Neural cell (in vitro differentiated cells): ENCODE measurements at regions not wholly inside any gene's neighbourhood (a gene's known extent, or its start where the extent isn't known, plus 50 kb on each side); places are given as distances from the start of the nearest gene placed in this dataset.

Experiments
- H2AFZ ChIP-seq: fragments of 200-600, 300-800 bp; sonication (generic), shearing (Covaris generic); 2 replicates; pipeline ENCODE4 v1.6.0; 2014; ENCODE audit warnings: low read depth, mild to moderate bottlenecking, antibody characterized with exemption, low read length, moderate library complexity
- H3F3A ChIP-seq: fragments of 200-600 bp; shearing (Covaris generic); 2 replicates; pipeline ENCODE4 v1.6.1; 2016; ENCODE audit warnings: mild to moderate bottlenecking, moderate library complexity, mixed read lengths, antibody characterized with exemption, low read length; ENCODE audit not compliant: insufficient read depth, poor library complexity, severe bottlenecking
- H3K27ac ChIP-seq: fragments of 200-600, 300-800 bp; sonication (generic), shearing (Covaris generic); 2 replicates; pipeline ENCODE4 v1.5.1; 2014; ENCODE audit warnings: mild to moderate bottlenecking, low read length, moderate library complexity
- H3K27me3 ChIP-seq: fragments of 300-800, 200-600 bp; sonication (generic), shearing (Covaris generic); 2 replicates; pipeline ENCODE4 v1.6.0; 2014; ENCODE audit warnings: mild to moderate bottlenecking, low read depth, low read length, moderate library complexity; ENCODE audit not compliant: insufficient read depth
- H3K36me3 ChIP-seq: fragments of 300-800, 200-600 bp; sonication (generic), shearing (Covaris generic); 2 replicates; pipeline ENCODE4 v1.5.1; 2014; ENCODE audit warnings: mild to moderate bottlenecking, antibody characterized with exemption, low read length, moderate library complexity; ENCODE audit not compliant: insufficient read depth
- H3K4me2 ChIP-seq: fragments of 300-800, 200-600 bp; sonication (generic), shearing (Covaris generic); 2 replicates; pipeline ENCODE4 v1.6.0; 2014; ENCODE audit warnings: mild to moderate bottlenecking, low read length
- H3K4me3 ChIP-seq: fragments of 300-800, 200-600 bp; sonication (generic), shearing (Covaris generic); 2 replicates; pipeline ENCODE4 v1.5.1; 2014; ENCODE audit warnings: mild to moderate bottlenecking, low read length, moderate library complexity
- H3K79me2 ChIP-seq: fragments of 200-600 bp; shearing (Covaris generic); replicated peaks from 2 replicates; pipeline ENCODE4 v1.6.0; 2014; ENCODE audit warnings: mild to moderate bottlenecking, low read length, moderate library complexity; ENCODE audit not compliant: insufficient read depth
- H3K9ac ChIP-seq: fragments of 300-800, 200-600 bp; sonication (generic), shearing (Covaris generic); 2 replicates; pipeline ENCODE4 v1.6.1; 2016; ENCODE audit warnings: mild to moderate bottlenecking, low read length, mixed read lengths
- H3K9me2 ChIP-seq: fragments of 200-600 bp; shearing (Covaris generic); 2 replicates; pipeline ENCODE4 v1.6.1; 2016; ENCODE audit warnings: mild to moderate bottlenecking, low read length, mixed read lengths; ENCODE audit not compliant: insufficient read depth
- H3K9me3 ChIP-seq: fragments of 200-600, 300-800 bp; sonication (generic), shearing (Covaris generic); 2 replicates; pipeline ENCODE4 v1.6.1; 2016; ENCODE audit warnings: mild to moderate bottlenecking, mixed run types, low read length, moderate library complexity, mixed read lengths
- H4K20me1 ChIP-seq: fragments of 200-600 bp; shearing (Covaris generic); 2 replicates; pipeline ENCODE4 v1.6.1; 2016; ENCODE audit warnings: mild to moderate bottlenecking, mixed run types; ENCODE audit not compliant: insufficient read depth
- EP300 ChIP-seq: fragments of 450-650 bp; conservative IDR thresholded peaks from 2 replicates; pipeline ENCODE4 v1.6.1; 2014; ENCODE audit warnings: antibody characterized with exemption, mild to moderate bottlenecking, moderate library complexity; ENCODE audit not compliant: poor library complexity, severe bottlenecking
- EZH2 ChIP-seq: fragments of 200-600, 300-800 bp; shearing (Covaris generic), sonication (generic); IDR thresholded peaks from 2 replicates; pipeline ENCODE4 v1.6.1; 2014; ENCODE audit warnings: antibody characterized with exemption, low read length, borderline replicate concordance, mild to moderate bottlenecking; ENCODE audit not compliant: insufficient read depth, poor library complexity, severe bottlenecking
- MXI1 ChIP-seq: fragments of 450-650 bp; conservative IDR thresholded peaks from 2 replicates; pipeline ENCODE4 v1.6.1; 2014; ENCODE audit warnings: antibody characterized with exemption, mild to moderate bottlenecking; ENCODE audit not compliant: poor library complexity, severe bottlenecking
- POLR2AphosphoS5 ChIP-seq: IDR thresholded peaks from 2 replicates; pipeline ENCODE4 v1.6.1; 2012
- RAD21 ChIP-seq: fragments of 450-650 bp; conservative IDR thresholded peaks from 2 replicates; pipeline ENCODE4 v1.6.1; 2014; ENCODE audit warnings: antibody characterized with exemption, mild to moderate bottlenecking, moderate library complexity
- SMC3 ChIP-seq: fragments of 450-650 bp; conservative IDR thresholded peaks from 2 replicates; pipeline ENCODE4 v1.6.1; 2014; ENCODE audit warnings: antibody characterized with exemption, mild to moderate bottlenecking, moderate library complexity; ENCODE audit not compliant: poor library complexity
- TAF1 ChIP-seq: IDR thresholded peaks from 2 replicates; pipeline ENCODE4 v1.6.1; 2012; ENCODE audit warnings: low read depth
- TF ChIP-seq, protein P1 (sequence below): fragments of 450-650 bp; IDR thresholded peaks from 2 replicates; pipeline ENCODE4 v1.5.1; 2014; ENCODE audit warnings: antibody characterized with exemption, mild to moderate bottlenecking, moderate library complexity; ENCODE audit not compliant: poor library complexity, severe bottlenecking
- TF ChIP-seq, protein P2 (sequence below): IDR thresholded peaks from 2 replicates; pipeline ENCODE4 v1.6.1; 2012; ENCODE audit warnings: borderline replicate concordance

DNA sequence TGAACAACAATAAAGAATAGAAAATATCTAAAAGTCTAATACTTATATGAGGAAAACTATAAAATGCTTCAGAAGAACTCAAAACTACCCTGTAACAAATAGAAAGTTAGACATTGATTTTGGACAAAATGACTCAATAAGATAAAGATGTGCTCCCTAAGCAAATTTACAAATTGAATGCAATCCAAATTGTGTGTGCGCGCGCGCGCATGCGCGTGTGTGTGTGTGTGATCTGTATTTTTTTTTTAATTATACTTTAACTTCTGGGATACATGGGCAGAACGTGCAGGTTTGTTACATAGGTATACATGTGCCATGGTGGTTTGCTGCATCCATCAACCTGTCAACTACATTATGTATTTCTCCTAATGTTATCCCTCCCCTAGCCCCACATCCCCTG is 320.8 kb upstream of the INTU start:
- H3F3A ChIP-seq = no peaks in the 10 kb centered on the region
- no peaks in the 10 kb centered on the region for H3K9me2 ChIP-seq
- H3K4me3 ChIP-seq = no peak overlapping the region
- H2AFZ ChIP-seq = no peak overlapping the region
- no peaks in the 10 kb centered on the region for H3K36me3 ChIP-seq
- H3K27ac ChIP-seq = no peak overlapping the region
- peaks cover 9% of the 10 kb centered on the region for H3K9me3 ChIP-seq
- H3K4me2 ChIP-seq = no peak overlapping the region
- no peaks in the 10 kb centered on the region for H3K79me2 ChIP-seq
- no peak overlapping the region for H3K9ac ChIP-seq
- H4K20me1 ChIP-seq = no peaks in the 10 kb centered on the region
- TF ChIP-seq MXI1 (no peak), TAF1 (no peak), EP300 (no peak), POLR2AphosphoS5 (no peak), EZH2 (no peak), SMC3 (no peak), RAD21 (no peak)
- TF ChIP-seq, protein P1, sequence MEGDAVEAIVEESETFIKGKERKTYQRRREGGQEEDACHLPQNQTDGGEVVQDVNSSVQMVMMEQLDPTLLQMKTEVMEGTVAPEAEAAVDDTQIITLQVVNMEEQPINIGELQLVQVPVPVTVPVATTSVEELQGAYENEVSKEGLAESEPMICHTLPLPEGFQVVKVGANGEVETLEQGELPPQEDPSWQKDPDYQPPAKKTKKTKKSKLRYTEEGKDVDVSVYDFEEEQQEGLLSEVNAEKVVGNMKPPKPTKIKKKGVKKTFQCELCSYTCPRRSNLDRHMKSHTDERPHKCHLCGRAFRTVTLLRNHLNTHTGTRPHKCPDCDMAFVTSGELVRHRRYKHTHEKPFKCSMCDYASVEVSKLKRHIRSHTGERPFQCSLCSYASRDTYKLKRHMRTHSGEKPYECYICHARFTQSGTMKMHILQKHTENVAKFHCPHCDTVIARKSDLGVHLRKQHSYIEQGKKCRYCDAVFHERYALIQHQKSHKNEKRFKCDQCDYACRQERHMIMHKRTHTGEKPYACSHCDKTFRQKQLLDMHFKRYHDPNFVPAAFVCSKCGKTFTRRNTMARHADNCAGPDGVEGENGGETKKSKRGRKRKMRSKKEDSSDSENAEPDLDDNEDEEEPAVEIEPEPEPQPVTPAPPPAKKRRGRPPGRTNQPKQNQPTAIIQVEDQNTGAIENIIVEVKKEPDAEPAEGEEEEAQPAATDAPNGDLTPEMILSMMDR = no peak
- TF ChIP-seq, protein P2, sequence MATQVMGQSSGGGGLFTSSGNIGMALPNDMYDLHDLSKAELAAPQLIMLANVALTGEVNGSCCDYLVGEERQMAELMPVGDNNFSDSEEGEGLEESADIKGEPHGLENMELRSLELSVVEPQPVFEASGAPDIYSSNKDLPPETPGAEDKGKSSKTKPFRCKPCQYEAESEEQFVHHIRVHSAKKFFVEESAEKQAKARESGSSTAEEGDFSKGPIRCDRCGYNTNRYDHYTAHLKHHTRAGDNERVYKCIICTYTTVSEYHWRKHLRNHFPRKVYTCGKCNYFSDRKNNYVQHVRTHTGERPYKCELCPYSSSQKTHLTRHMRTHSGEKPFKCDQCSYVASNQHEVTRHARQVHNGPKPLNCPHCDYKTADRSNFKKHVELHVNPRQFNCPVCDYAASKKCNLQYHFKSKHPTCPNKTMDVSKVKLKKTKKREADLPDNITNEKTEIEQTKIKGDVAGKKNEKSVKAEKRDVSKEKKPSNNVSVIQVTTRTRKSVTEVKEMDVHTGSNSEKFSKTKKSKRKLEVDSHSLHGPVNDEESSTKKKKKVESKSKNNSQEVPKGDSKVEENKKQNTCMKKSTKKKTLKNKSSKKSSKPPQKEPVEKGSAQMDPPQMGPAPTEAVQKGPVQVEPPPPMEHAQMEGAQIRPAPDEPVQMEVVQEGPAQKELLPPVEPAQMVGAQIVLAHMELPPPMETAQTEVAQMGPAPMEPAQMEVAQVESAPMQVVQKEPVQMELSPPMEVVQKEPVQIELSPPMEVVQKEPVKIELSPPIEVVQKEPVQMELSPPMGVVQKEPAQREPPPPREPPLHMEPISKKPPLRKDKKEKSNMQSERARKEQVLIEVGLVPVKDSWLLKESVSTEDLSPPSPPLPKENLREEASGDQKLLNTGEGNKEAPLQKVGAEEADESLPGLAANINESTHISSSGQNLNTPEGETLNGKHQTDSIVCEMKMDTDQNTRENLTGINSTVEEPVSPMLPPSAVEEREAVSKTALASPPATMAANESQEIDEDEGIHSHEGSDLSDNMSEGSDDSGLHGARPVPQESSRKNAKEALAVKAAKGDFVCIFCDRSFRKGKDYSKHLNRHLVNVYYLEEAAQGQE = no peak
- H3K27me3 ChIP-seq = no peaks in the 10 kb centered on the region

DNA sequence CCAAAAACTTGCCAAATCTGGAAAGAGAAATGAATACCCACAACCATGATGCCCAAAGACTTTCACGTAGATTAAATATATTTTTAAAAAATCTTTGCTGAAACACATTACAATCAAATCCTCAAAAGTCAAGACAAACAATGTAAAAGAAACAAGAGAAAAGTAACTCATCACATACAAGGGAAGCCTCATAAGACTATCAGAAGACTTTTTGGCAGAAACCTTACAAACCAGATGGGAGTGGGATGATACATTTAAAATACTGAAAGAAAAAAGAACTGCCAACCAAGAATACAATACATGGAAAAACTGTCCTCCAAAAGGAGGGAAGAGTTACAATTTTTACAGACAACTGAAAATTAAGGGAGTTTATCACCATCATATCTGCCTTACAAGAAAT is 319.0 kb upstream of the INTU start:
- no peaks in the 10 kb centered on the region for H3K27me3 ChIP-seq
- H3K79me2 ChIP-seq = no peaks in the 10 kb centered on the region
- TF ChIP-seq, protein P1 = no peak
- TF ChIP-seq MXI1 (no peak), TAF1 (no peak)
- no peak overlapping the region for H2AFZ ChIP-seq
- peaks cover 9% of the 10 kb centered on the region for H3K9me3 ChIP-seq
- H3K27ac ChIP-seq = no peak overlapping the region
- no peaks in the 10 kb centered on the region for H4K20me1 ChIP-seq
- no peak overlapping the region for H3K4me3 ChIP-seq
- no peaks in the 10 kb centered on the region for H3K9me2 ChIP-seq
- H3K4me2 ChIP-seq = no peak overlapping the region
- H3K36me3 ChIP-seq = no peaks in the 10 kb centered on the region
- H3F3A ChIP-seq = no peaks in the 10 kb centered on the region
- H3K9ac ChIP-seq = no peak overlapping the region
